ENCODE measurements at regions not wholly inside any gene's neighbourhood (a gene's known extent, or its start where the extent isn't known, plus 50 kb on each side); places are given as distances from the start of the nearest gene placed in this dataset.

GRCh38 chr13:67505376-67505775 is 275.2 kb upstream of the PCDH9 start:
- H3K27me3 ChIP-seq, result no peaks in the 10 kb centered on the region
- no peaks in the 10 kb centered on the region for H3K36me3 ChIP-seq
- DNase-seq, result no peak
- no peak overlapping the region for H3K27ac ChIP-seq
- TF ChIP-seq POLR2AphosphoS5 (IDR thresholded peaks at IDR 0.05) (no peak), POLR2A (IDR thresholded peaks at IDR 0.05) (no peak), EP300 (IDR thresholded peaks at IDR 0.05) (no peak), CTCF (IDR thresholded peaks at IDR 0.05) (no peak)
- intact Hi-C loops (cut with DNase I), result no loop called here
- H3K4me1 ChIP-seq, result no peaks in the 10 kb centered on the region
- no peak overlapping the region for H3K4me3 ChIP-seq
- no peaks in the 10 kb centered on the region for H3K9me3 ChIP-seq

GRCh38 chr13:67498948-67499347 is 268.8 kb upstream of the PCDH9 start:
- TF ChIP-seq CTCF (IDR thresholded peaks at IDR 0.05), result no peak
- no peak for TF ChIP-seq EP300 (IDR thresholded peaks at IDR 0.05)
- TF ChIP-seq POLR2A (IDR thresholded peaks at IDR 0.05), result no peak
- TF ChIP-seq POLR2AphosphoS5 (IDR thresholded peaks at IDR 0.05), result no peak
- Histone ChIP-seq H3K27me3 (no peaks in the 10 kb centered on the region), H3K4me3 (no peak overlapping the region), H3K9me3 (no peaks in the 10 kb centered on the region), H3K27ac (no peak overlapping the region), H3K36me3 (no peaks in the 10 kb centered on the region), H3K4me1 (no peaks in the 10 kb centered on the region)
- WGBS, 2 donors, result 79 to 89% methylated on average over 3 of the region's 3 CpGs
- no peak for DNase-seq
- intact Hi-C loops (cut with DNase I), result no loop called here

GRCh38 chr13:67493835-67494234 is 263.7 kb upstream of the PCDH9 start:
- Histone ChIP-seq H3K27me3 (no peaks in the 10 kb centered on the region), H3K27ac (no peak overlapping the region), H3K4me1 (no peaks in the 10 kb centered on the region), H3K9me3 (no peaks in the 10 kb centered on the region), H3K36me3 (no peaks in the 10 kb centered on the region), H3K4me3 (no peak overlapping the region)
- intact Hi-C loops (cut with DNase I), result no loop called here
- no peak for TF ChIP-seq POLR2A (IDR thresholded peaks at IDR 0.05)
- no peak for TF ChIP-seq POLR2AphosphoS5 (IDR thresholded peaks at IDR 0.05)
- no peak for TF ChIP-seq EP300 (IDR thresholded peaks at IDR 0.05)
- no peak for TF ChIP-seq CTCF (IDR thresholded peaks at IDR 0.05)
- WGBS, 2 donors, result 24 to 25% methylated on average over 1 of the region's 1 CpG
- no peak for DNase-seq

- WGBS, 2 donors, result 59 to 78% methylated on average over 2 of the region's 2 CpGs
- no peak for TF ChIP-seq POLR2A (IDR thresholded peaks at IDR 0.05)
- TF ChIP-seq POLR2AphosphoS5 (IDR thresholded peaks at IDR 0.05), result no peak
- no peak for TF ChIP-seq CTCF (IDR thresholded peaks at IDR 0.05)
- no peak for TF ChIP-seq EP300 (IDR thresholded peaks at IDR 0.05)
- intact Hi-C loops (cut with DNase I), result no loop called here
- Histone ChIP-seq H3K27me3 (no peaks in the 10 kb centered on the region), H3K4me1 (no peaks in the 10 kb centered on the region), H3K4me3 (no peak overlapping the region), H3K9me3 (no peaks in the 10 kb centered on the region), H3K27ac (no peak overlapping the region), H3K36me3 (no peaks in the 10 kb centered on the region)
- DNase-seq, result no peak
These were observed 258.9 kb upstream of the PCDH9 start for GRCh38 chr13:67489016-67489415.

- H3K27ac ChIP-seq, result no peak overlapping the region
- no peaks in the 10 kb centered on the region for H3K36me3 ChIP-seq
- no peak for TF ChIP-seq EP300 (IDR thresholded peaks at IDR 0.05)
- no peak for TF ChIP-seq CTCF (IDR thresholded peaks at IDR 0.05)
- WGBS, 2 donors, result 88% methylated on average over 1 of the region's 1 CpG
- no peak overlapping the region for H3K4me3 ChIP-seq
- DNase-seq, result no peak
- H3K4me1 ChIP-seq, result no peaks in the 10 kb centered on the region
- no peaks in the 10 kb centered on the region for H3K9me3 ChIP-seq
- intact Hi-C loops (cut with DNase I), result no loop called here
- no peaks in the 10 kb centered on the region for H3K27me3 ChIP-seq
These were observed 251.3 kb upstream of the PCDH9 start for GRCh38 chr13:67481445-67481844.

Data from sigmoid colon (tissue), 6 donors.